ENCODE measurements at regions not wholly inside any gene's neighbourhood (a gene's known extent, or its start where the extent isn't known, plus 50 kb on each side); places are given as distances from the start of the nearest gene placed in this dataset.

GRCh38 chr7:106783286-106783685, 81.8 kb upstream of the PIK3CG start:
- Mint-ChIP-seq H3K27me3 (ENCODE audit: low read depth) (peaks cover 2% of the 10 kb centered on the region), H3K27ac (ENCODE audit: unreplicated experiment) (no peak overlapping the region), H3K4me3 (ENCODE audit: unreplicated experiment) (no peak overlapping the region), H3K4me1 (ENCODE audit: low read depth) (peaks cover 17% of the 10 kb centered on the region), H3K9me3 (ENCODE audit: low read depth) (no peaks in the 10 kb centered on the region), H3K36me3 (ENCODE audit: low read depth) (no peaks in the 10 kb centered on the region)
- no peak for DNase-seq (ENCODE audit: low spot score)
- no peak for TF ChIP-seq CTCF (IDR thresholded peaks at IDR 0.05)

- no peaks in the 10 kb centered on the region for H3K36me3 Mint-ChIP-seq (ENCODE audit: low read depth)
- peaks cover 7% of the 10 kb centered on the region for H3K27me3 Mint-ChIP-seq (ENCODE audit: low read depth)
- H3K9me3 Mint-ChIP-seq (ENCODE audit: low read depth) = peaks cover 2% of the 10 kb centered on the region
- no peak overlapping the region for H3K27ac Mint-ChIP-seq (ENCODE audit: unreplicated experiment)
- TF ChIP-seq CTCF (IDR thresholded peaks at IDR 0.05) = no peak
- no peak for DNase-seq (ENCODE audit: low spot score)
- no peaks in the 10 kb centered on the region for H3K4me1 Mint-ChIP-seq (ENCODE audit: low read depth)
- H3K4me3 Mint-ChIP-seq (ENCODE audit: unreplicated experiment) = no peak overlapping the region
Observed at GRCh38 chr7:106788637-106789036, 76.4 kb upstream of the PIK3CG start.

DNA sequence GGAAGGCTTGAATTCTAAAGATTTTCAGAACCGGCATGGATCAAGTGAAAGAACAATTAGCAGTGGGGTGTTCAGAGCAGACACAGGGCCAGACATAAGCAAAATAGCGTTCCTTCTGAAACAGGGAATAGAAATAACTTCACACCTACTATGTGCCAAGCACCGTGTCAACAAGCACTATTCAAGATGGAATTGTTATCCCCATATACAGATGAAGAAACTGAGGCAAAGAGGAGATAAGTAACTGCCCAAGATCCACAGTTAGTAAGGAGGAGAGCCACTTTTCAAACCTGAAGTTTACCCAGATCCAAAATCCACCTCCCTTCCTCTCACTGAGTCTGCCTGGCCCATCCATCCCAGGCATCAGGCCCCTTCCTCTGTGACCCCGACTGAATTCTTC, 73.6 kb upstream of the PIK3CG start:
- no peaks in the 10 kb centered on the region for H3K36me3 Mint-ChIP-seq (ENCODE audit: low read depth)
- H3K9me3 Mint-ChIP-seq (ENCODE audit: low read depth) = peaks cover 2% of the 10 kb centered on the region
- peaks cover 7% of the 10 kb centered on the region for H3K27me3 Mint-ChIP-seq (ENCODE audit: low read depth)
- no peak for DNase-seq (ENCODE audit: low spot score)
- H3K4me3 Mint-ChIP-seq (ENCODE audit: unreplicated experiment) = no peak overlapping the region
- no peak for TF ChIP-seq CTCF (IDR thresholded peaks at IDR 0.05)
- no peaks in the 10 kb centered on the region for H3K4me1 Mint-ChIP-seq (ENCODE audit: low read depth)
- H3K27ac Mint-ChIP-seq (ENCODE audit: unreplicated experiment) = no peak overlapping the region

DNA sequence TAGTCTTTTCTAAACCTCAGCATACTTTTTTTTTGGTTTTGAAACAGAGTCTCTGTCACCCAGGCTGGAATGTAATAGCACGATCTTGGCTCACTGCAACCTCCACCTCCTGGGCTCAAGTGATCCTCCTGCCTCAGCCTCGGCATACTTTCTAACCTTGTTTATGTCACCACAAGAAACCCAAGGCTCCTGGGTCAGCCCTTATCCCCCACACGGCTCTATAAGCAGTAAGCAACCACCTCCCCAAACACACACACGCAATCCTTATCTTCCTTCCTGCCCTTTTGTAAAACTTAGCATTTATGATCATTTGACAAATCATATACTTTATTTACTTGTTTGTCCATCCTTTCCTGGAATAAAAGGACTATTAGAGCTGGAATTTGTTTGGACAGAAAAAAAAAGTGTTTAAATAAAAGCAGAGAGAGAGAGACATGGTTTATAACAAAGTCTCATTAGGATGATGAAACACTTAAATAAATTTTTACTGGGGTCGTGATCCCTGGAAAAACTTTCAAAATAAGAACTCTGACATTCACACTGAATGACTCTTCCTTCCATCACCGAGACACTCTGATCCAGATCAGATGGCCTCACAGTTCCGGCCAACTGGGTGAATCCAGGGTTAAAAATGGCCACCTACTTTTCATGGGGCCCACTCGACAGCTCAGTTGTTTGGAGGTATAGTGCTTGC, 72.7 kb upstream of the PIK3CG start:
- Mint-ChIP-seq H3K36me3 (ENCODE audit: low read depth) (no peaks in the 10 kb centered on the region), H3K4me1 (ENCODE audit: low read depth) (no peaks in the 10 kb centered on the region), H3K4me3 (ENCODE audit: unreplicated experiment) (no peak overlapping the region), H3K27me3 (ENCODE audit: low read depth) (peaks cover 7% of the 10 kb centered on the region), H3K27ac (ENCODE audit: unreplicated experiment) (no peak overlapping the region), H3K9me3 (ENCODE audit: low read depth) (peaks cover 2% of the 10 kb centered on the region)
- no peak for TF ChIP-seq CTCF (IDR thresholded peaks at IDR 0.05)
- DNase-seq (ENCODE audit: low spot score) = no peak

DNA sequence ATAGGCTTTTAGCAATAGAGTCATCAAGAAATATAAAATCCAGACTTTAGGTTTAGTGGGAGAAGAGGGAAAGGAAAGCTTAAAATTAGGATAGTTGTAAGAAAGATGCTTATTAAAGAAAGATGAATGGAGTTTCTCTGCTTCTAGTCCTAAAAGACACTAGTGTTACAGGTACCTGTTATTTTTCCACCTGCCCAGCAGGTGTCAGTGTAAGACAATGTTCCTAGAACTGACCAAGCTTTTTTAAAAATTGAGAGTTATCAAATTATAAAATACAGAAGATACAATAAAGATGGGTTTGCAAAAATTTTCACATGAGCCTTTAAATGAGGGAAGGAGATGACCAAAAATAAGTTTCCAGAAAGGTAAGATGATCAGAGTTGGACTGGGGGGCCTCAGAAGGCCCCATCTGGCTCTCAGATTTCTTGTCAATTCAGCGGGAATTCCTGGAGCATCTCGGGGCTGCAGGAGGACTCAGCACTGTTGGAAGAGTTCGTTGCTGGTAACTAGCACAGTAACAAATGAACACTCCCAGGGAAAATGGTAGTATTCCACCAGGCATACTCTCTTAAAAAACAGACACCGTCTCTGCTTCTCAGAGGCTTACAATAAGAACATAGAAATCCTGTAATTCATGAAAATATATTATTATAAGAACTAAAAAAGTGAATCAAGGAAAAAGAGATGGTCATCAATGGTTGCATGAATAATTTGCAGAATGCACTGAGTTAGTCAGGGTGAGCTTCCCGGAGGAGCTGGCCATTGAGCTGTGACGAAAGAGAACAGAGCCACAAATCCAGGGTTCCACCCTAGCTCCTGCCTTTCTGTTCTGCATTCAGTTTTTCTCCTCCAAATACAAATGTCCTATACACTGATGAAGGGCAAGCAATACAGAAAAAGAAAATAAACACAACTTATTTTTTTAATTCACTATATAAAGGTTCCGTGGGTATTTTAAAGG, 71.8 kb upstream of the PIK3CG start:
- peaks cover 5% of the 10 kb centered on the region for H3K9me3 Mint-ChIP-seq (ENCODE audit: low read depth)
- no peak overlapping the region for H3K27ac Mint-ChIP-seq (ENCODE audit: unreplicated experiment)
- DNase-seq (ENCODE audit: low spot score) = no peak
- H3K36me3 Mint-ChIP-seq (ENCODE audit: low read depth) = no peaks in the 10 kb centered on the region
- H3K27me3 Mint-ChIP-seq (ENCODE audit: low read depth) = peaks cover 5% of the 10 kb centered on the region
- H3K4me1 Mint-ChIP-seq (ENCODE audit: low read depth) = no peaks in the 10 kb centered on the region
- H3K4me3 Mint-ChIP-seq (ENCODE audit: unreplicated experiment) = no peak overlapping the region
- TF ChIP-seq CTCF (IDR thresholded peaks at IDR 0.05) = peak; percentile 84

Data from chondrocyte (in vitro differentiated cells).